OCI-LY3 (cell line): ENCODE measurements at regions not wholly inside any gene's neighbourhood (a gene's known extent, or its start where the extent isn't known, plus 50 kb on each side); places are given as distances from the start of the nearest gene placed in this dataset.

Experiments
- H2AFZ ChIP-seq: fragments of 200-600, 300-600 bp; shearing (Covaris generic); 2 replicates; pipeline ENCODE4 v1.6.0; 2014; ENCODE audit warnings: antibody characterized with exemption, low read depth, low read length
- H3K27ac ChIP-seq: fragments of 200-600, 300-600 bp; sonication (generic); 2 replicates; pipeline ENCODE4 v1.5.1; 2014; ENCODE audit warnings: mild to moderate bottlenecking, low read length, moderate library complexity, mixed read lengths
- H3K27me3 ChIP-seq: fragments of 200-600, 300-600 bp; sonication (generic); 2 replicates; pipeline ENCODE4 v1.6.1; 2014; ENCODE audit warnings: low read depth, low read length, mixed read lengths
- H3K36me3 ChIP-seq: fragments of 200-600, 300-600 bp; sonication (generic); replicated peaks from 2 replicates; pipeline ENCODE3; 2014; ENCODE audit warnings: low read depth, low read length, mixed read lengths
- H3K4me1 ChIP-seq: fragments of 300-600, 200-600 bp; sonication (generic); 2 replicates; pipeline ENCODE4 v1.6.1; 2014; ENCODE audit warnings: low read length, mixed read lengths
- H3K4me2 ChIP-seq: fragments of 200-600, 300-600 bp; sonication (generic); 2 replicates; pipeline ENCODE4 v1.6.1; 2014; ENCODE audit warnings: low read length, mixed read lengths
- H3K4me3 ChIP-seq: fragments of 300-600, 200-600 bp; sonication (generic); 2 replicates; pipeline ENCODE4 v1.5.1; 2014; ENCODE audit warnings: antibody characterized with exemption, mild to moderate bottlenecking, low read length, moderate library complexity
- H3K79me2 ChIP-seq: fragments of 300-600, 200-600 bp; shearing (Covaris generic); 2 replicates; pipeline ENCODE4 v1.6.1; 2014; ENCODE audit warnings: mild to moderate bottlenecking, low read length, mixed read lengths
- H3K9ac ChIP-seq: fragments of 300-600, 200-600 bp; shearing (Covaris generic); 2 replicates; pipeline ENCODE4 v1.6.0; 2014; ENCODE audit warnings: mild to moderate bottlenecking, low read length, moderate library complexity
- H3K9me3 ChIP-seq: fragments of 200-600, 300-600 bp; shearing (Covaris generic); 2 replicates; pipeline ENCODE4 v1.6.1; 2014; ENCODE audit warnings: low read length, mixed read lengths; ENCODE audit not compliant: insufficient read depth
- H4K20me1 ChIP-seq: fragments of 200-600, 300-600 bp; sonication (generic); 2 replicates; pipeline ENCODE4 v1.6.1; 2016; ENCODE audit warnings: low read length, mixed read lengths; ENCODE audit not compliant: insufficient read depth
- CTCF ChIP-seq: fragments of 200-600, 300-600 bp; sonication (generic); IDR thresholded peaks from 2 replicates; pipeline ENCODE4 v1.5.1; 2014; ENCODE audit warnings: antibody characterized with exemption, low read length, low read depth
- EZH2phosphoT487 ChIP-seq: fragments of 200-600 bp; shearing (Covaris generic); IDR thresholded peaks from 2 replicates; pipeline ENCODE4 v1.6.1; 2018; ENCODE audit warnings: antibody characterized with exemption, mixed run types, low read depth

GRCh38 chr13:107847406-107847805 is 367.9 kb downstream of the LIG4 start:
- no peak overlapping the region for H3K4me2 ChIP-seq
- H3K9ac ChIP-seq = no peak overlapping the region
- no peaks in the 10 kb centered on the region for H3K9me3 ChIP-seq
- H4K20me1 ChIP-seq = no peaks in the 10 kb centered on the region
- H3K4me1 ChIP-seq = no peaks in the 10 kb centered on the region
- H3K36me3 ChIP-seq = no peaks in the 10 kb centered on the region
- H2AFZ ChIP-seq = no peak overlapping the region
- no peak overlapping the region for H3K4me3 ChIP-seq
- no peak for TF ChIP-seq EZH2phosphoT487
- TF ChIP-seq CTCF = no peak
- H3K27me3 ChIP-seq = no peaks in the 10 kb centered on the region
- no peak overlapping the region for H3K27ac ChIP-seq
- no peaks in the 10 kb centered on the region for H3K79me2 ChIP-seq

DNA sequence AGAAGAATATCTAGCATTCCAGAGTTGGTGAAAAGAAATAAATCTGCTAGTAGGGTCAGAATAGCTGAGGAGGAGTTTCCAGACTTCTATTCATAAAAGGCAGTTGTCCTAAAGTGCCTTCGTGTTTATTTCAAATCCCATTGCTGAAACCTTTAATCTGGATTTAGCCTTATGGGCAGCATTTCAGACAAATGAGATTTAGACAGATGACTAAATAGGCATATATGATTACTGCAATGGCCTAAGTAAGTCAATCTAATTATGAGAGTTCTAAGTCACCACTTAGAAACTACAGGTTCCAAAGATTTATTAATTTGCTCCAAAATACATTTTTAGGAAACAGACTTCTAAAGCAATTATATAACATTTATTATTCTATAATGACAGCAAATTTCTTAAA is 368.7 kb downstream of the LIG4 start:
- no peaks in the 10 kb centered on the region for H3K4me1 ChIP-seq
- no peak overlapping the region for H3K9ac ChIP-seq
- no peaks in the 10 kb centered on the region for H4K20me1 ChIP-seq
- H3K36me3 ChIP-seq = no peaks in the 10 kb centered on the region
- no peaks in the 10 kb centered on the region for H3K27me3 ChIP-seq
- no peaks in the 10 kb centered on the region for H3K79me2 ChIP-seq
- no peaks in the 10 kb centered on the region for H3K9me3 ChIP-seq
- TF ChIP-seq EZH2phosphoT487 = no peak
- no peak for TF ChIP-seq CTCF
- H3K27ac ChIP-seq = no peak overlapping the region
- no peak overlapping the region for H2AFZ ChIP-seq
- H3K4me2 ChIP-seq = no peak overlapping the region
- H3K4me3 ChIP-seq = no peak overlapping the region

- TF ChIP-seq CTCF (no peak), EZH2phosphoT487 (no peak)
- Histone ChIP-seq H3K27ac (no peak overlapping the region), H2AFZ (no peak overlapping the region), H3K9ac (no peak overlapping the region), H4K20me1 (no peaks in the 10 kb centered on the region), H3K4me2 (no peak overlapping the region), H3K4me1 (peaks cover 6% of the 10 kb centered on the region), H3K9me3 (no peaks in the 10 kb centered on the region), H3K27me3 (no peaks in the 10 kb centered on the region), H3K79me2 (no peaks in the 10 kb centered on the region), H3K4me3 (no peak overlapping the region), H3K36me3 (no peaks in the 10 kb centered on the region)
These were observed 369.4 kb downstream of the LIG4 start for GRCh38 chr13:107845911-107846310.

- Histone ChIP-seq H3K79me2 (no peaks in the 10 kb centered on the region), H3K9ac (no peak overlapping the region), H3K4me3 (no peak overlapping the region), H4K20me1 (no peaks in the 10 kb centered on the region), H3K4me2 (no peak overlapping the region), H3K27me3 (no peaks in the 10 kb centered on the region), H3K9me3 (no peaks in the 10 kb centered on the region), H2AFZ (no peak overlapping the region), H3K36me3 (no peaks in the 10 kb centered on the region), H3K4me1 (peaks cover 7% of the 10 kb centered on the region), H3K27ac (no peak overlapping the region)
- TF ChIP-seq CTCF = no peak
- no peak for TF ChIP-seq EZH2phosphoT487
These were observed 371.7 kb downstream of the LIG4 start for GRCh38 chr13:107843681-107844080.
